Neuron (in vitro differentiated cells): ENCODE measurements at regions not wholly inside any gene's neighbourhood (a gene's known extent, or its start where the extent isn't known, plus 50 kb on each side); places are given as distances from the start of the nearest gene placed in this dataset.
"Not testable (repeated sequence)": the region's sequence is repeated elsewhere in the genome, so short reads cannot be mapped to it uniquely, and the experiment has no call there.

ENCODE experiments used
- H2AFZ ChIP-seq: one replicate; pipeline ENCODE4 v1.6.1; 2013; ENCODE audit warnings: low read depth, mild to moderate bottlenecking, inconsistent platforms, low read length, moderate library complexity
- H3K27me3 ChIP-seq: one replicate; pipeline ENCODE4 v1.6.1; 2013; ENCODE audit warnings: low read length; ENCODE audit not compliant: insufficient read depth
- H3K36me3 ChIP-seq: one replicate; pipeline ENCODE4 v1.6.1; 2013; ENCODE audit warnings: low read length; ENCODE audit not compliant: insufficient read depth
- H3K4me1 ChIP-seq: one replicate; pipeline ENCODE4 v1.6.1; 2013; ENCODE audit warnings: low read length; ENCODE audit not compliant: insufficient read depth
- H3K4me3 ChIP-seq: 2 replicates; pipeline ENCODE4 v1.5.1; 2013; ENCODE audit warnings: mild to moderate bottlenecking, low read length, moderate library complexity
- H3K9me3 ChIP-seq: one replicate; pipeline ENCODE4 v1.6.1; 2013; ENCODE audit warnings: low read length

GRCh38 chr3:106431721-106432120, 562.9 kb upstream of the CBLB start:
- H3K4me3 ChIP-seq = no peak overlapping the region
- peaks cover 3% of the 10 kb centered on the region for H3K4me1 ChIP-seq
- no peaks in the 10 kb centered on the region for H3K36me3 ChIP-seq
- no peaks in the 10 kb centered on the region for H3K9me3 ChIP-seq
- no peak overlapping the region for H2AFZ ChIP-seq
- H3K27me3 ChIP-seq = no peaks in the 10 kb centered on the region

GRCh38 chr3:106435899-106436453, 567.2 kb upstream of the CBLB start:
- Histone ChIP-seq H3K4me1 (peaks cover 3% of the 10 kb centered on the region), H3K36me3 (no peaks in the 10 kb centered on the region), H3K4me3 (no peak overlapping the region)

DNA sequence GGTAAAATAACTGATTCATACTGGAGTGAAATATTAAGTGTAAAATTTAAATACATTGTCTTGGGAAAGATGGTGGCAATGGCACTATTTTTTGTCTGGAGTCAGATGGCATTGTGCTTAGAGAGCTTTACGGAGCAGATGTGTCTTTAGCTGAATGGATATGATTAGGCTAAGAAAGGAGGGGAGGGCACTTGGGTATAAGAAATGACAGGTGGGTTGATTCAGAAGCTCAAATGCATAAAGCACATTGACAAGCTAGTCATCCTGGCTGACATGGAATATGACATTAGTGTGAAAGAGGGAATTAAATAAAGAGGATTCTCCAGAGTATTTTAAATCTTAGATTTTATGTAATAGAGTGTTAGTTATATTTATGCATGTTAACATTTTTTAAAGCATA, 570.1 kb upstream of the CBLB start:
- H3K4me3 ChIP-seq = no peak overlapping the region
- no peaks in the 10 kb centered on the region for H3K9me3 ChIP-seq
- no peaks in the 10 kb centered on the region for H3K4me1 ChIP-seq
- H3K36me3 ChIP-seq = no peaks in the 10 kb centered on the region
- no peak overlapping the region for H2AFZ ChIP-seq
- no peaks in the 10 kb centered on the region for H3K27me3 ChIP-seq

More at GRCh38 chr3:106435899-106436453, 567.2 kb upstream of the CBLB start:
- Histone ChIP-seq H3K27me3 (no peaks in the 10 kb centered on the region), H3K9me3 (no peaks in the 10 kb centered on the region), H2AFZ (no peak overlapping the region)

- no peak overlapping the region for H2AFZ ChIP-seq
- no peaks in the 10 kb centered on the region for H3K4me1 ChIP-seq
- no peak overlapping the region for H3K4me3 ChIP-seq
- no peaks in the 10 kb centered on the region for H3K27me3 ChIP-seq
- H3K36me3 ChIP-seq = no peaks in the 10 kb centered on the region
- no peaks in the 10 kb centered on the region for H3K9me3 ChIP-seq
These were observed 571.9 kb upstream of the CBLB start for GRCh38 chr3:106440672-106441071.

DNA sequence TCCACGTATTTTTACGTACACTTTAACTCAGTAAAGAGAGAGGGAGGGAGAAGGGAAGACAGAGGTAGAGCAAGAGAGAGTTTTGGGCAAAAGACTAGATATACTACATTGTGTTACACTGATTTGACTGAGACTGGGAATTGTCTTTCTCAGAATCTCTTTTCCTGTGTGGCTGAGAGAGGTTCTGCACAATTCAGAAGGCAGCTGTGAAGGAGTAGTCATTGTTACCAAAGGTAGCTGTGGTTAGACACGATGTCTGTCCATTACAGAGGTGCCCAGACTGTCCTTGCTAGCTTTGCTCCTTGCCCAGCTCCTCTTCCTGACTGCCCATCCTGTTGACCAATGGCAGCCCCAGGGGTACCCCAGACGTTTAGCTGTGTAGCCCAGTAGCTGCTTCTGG, 577.5 kb upstream of the CBLB start:
- Histone ChIP-seq H2AFZ (no peak overlapping the region), H3K4me3 (no peak overlapping the region), H3K4me1 (no peaks in the 10 kb centered on the region), H3K27me3 (no peaks in the 10 kb centered on the region), H3K9me3 (no peaks in the 10 kb centered on the region), H3K36me3 (no peaks in the 10 kb centered on the region)

- no peaks in the 10 kb centered on the region for H3K27me3 ChIP-seq
- H3K4me3 ChIP-seq = no peak overlapping the region
- no peak overlapping the region for H2AFZ ChIP-seq
- H3K4me1 ChIP-seq = peaks cover 10% of the 10 kb centered on the region
- H3K36me3 ChIP-seq = no peaks in the 10 kb centered on the region
- H3K9me3 ChIP-seq = no peaks in the 10 kb centered on the region
These were observed 579.0 kb upstream of the CBLB start for GRCh38 chr3:106447723-106448301.

DNA sequence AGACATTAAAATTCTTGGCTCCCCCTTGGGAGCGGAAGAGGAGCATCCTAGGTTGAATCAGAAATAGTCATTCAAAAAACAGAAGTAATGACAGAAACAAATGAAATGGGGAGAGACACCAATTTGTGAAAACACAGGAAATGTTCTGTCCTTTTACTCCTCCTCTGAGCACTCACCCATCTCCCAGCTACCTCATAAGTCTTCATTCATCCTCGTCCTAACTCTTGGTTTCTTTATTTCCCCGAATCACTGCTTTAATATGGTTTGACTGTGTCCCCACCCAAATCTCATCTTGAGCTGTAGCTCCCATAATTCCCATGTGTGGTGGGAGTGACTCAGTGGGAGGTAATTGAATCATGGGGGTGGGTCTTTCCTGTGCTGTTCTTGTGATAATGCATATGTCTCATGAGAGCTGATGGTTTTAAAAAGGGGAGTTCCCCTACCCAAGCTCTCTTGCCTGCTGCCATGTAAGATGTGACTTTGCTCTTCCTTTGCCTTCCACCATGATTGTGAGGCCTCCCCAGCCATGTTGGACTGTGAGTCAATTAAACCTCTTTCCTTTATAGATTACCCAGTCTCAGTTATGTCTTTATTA, 579.7 kb upstream of the CBLB start:
- H3K36me3 ChIP-seq, H2AFZ ChIP-seq, H3K4me3 ChIP-seq: not testable (repeated sequence)

DNA sequence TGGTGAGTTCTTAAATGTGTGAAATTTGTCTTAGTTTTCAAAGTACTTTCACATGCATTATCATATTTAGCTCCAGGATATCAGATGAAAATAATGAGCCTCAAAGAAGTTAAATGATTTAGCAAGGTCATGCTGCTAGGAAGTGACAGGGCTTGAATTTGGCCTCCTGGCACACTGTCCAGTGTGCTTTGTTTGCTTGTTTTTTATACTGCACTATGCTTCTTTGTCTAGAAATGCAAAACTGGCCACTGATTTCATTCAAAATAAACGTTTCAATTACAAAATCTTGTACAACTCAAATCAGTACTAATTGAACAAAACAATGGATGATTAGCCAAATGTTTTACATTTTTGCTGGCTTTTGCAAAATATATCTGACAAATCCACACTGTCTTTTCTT, 583.3 kb upstream of the CBLB start:
- Histone ChIP-seq H3K9me3 (no peaks in the 10 kb centered on the region), H3K4me1 (peaks cover 20% of the 10 kb centered on the region), H3K27me3 (no peaks in the 10 kb centered on the region), H2AFZ (no peak overlapping the region), H3K36me3 (no peaks in the 10 kb centered on the region), H3K4me3 (no peak overlapping the region)

More for the DNA sequence above, 579.7 kb upstream of the CBLB start:
- H3K27me3 ChIP-seq, H3K9me3 ChIP-seq: not testable (repeated sequence)
- peaks cover 15% of the 10 kb centered on the region for H3K4me1 ChIP-seq

DNA sequence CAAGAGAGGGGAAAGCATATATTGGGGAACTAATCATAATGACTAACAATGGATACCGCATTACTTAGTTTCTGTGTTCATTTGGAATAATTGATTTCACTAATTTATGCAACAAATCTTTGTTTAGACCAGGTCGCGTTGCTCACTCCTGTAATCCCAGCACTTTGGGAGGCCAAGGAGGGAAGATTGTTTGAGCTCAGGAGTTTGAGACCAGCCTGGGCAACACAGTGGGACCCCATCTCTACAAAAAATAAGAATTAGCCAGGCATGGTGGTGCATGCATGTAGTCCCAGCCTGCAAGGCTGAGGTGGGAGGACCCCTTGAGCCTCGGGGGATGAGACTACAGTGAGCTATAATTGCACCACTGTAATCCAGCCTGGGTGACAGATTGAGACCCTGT, 585.7 kb upstream of the CBLB start:
- Histone ChIP-seq H3K9me3 (no peaks in the 10 kb centered on the region), H3K4me1 (peaks cover 25% of the 10 kb centered on the region), H3K4me3 (no peak overlapping the region), H3K36me3 (no peaks in the 10 kb centered on the region), H3K27me3 (no peaks in the 10 kb centered on the region), H2AFZ (no peak overlapping the region)

- H3K4me3 ChIP-seq = no peak overlapping the region
- H3K9me3 ChIP-seq = no peaks in the 10 kb centered on the region
These were observed 588.7 kb upstream of the CBLB start for GRCh38 chr3:106457281-106458180.

GRCh38 chr3:106458952-106459351, 590.1 kb upstream of the CBLB start:
- no peaks in the 10 kb centered on the region for H3K36me3 ChIP-seq
- no peak overlapping the region for H2AFZ ChIP-seq
- H3K4me1 ChIP-seq = peaks cover 11% of the 10 kb centered on the region
- H3K4me3 ChIP-seq = no peak overlapping the region
- no peaks in the 10 kb centered on the region for H3K27me3 ChIP-seq
- H3K9me3 ChIP-seq = no peaks in the 10 kb centered on the region

More at GRCh38 chr3:106457281-106458180, 588.7 kb upstream of the CBLB start:
- Histone ChIP-seq H2AFZ (no peak overlapping the region), H3K36me3 (no peaks in the 10 kb centered on the region), H3K4me1 (peaks cover 16% of the 10 kb centered on the region), H3K27me3 (no peaks in the 10 kb centered on the region)

- Histone ChIP-seq H3K4me1 (no peaks in the 10 kb centered on the region), H3K4me3 (no peak overlapping the region), H3K36me3 (no peaks in the 10 kb centered on the region), H3K9me3 (no peaks in the 10 kb centered on the region), H3K27me3 (no peaks in the 10 kb centered on the region), H2AFZ (no peak overlapping the region)
These were observed 598.1 kb upstream of the CBLB start for GRCh38 chr3:106466881-106467280.
